HCT116 (cell line): ENCODE measurements at regions not wholly inside any gene's neighbourhood (a gene's known extent, or its start where the extent isn't known, plus 50 kb on each side); places are given as distances from the start of the nearest gene placed in this dataset.
"Not testable (repeated sequence)": the region's sequence is repeated elsewhere in the genome, so short reads cannot be mapped to it uniquely, and the experiment has no call there.

Experiments
- ATAC-seq: fragments of 200-7000 bp; cut with Tn5 transposase; 2 replicates; pipeline ENCODE4 v1.9.1; 2020; ENCODE audit warnings: mild to moderate bottlenecking, moderate library complexity
- BruUV-seq: library from RNA; stranded (reverse); fragments of 400-500 nt; replicated peaks from 2 replicates; lab custom pipeline; 2021; lab: Mats Ljungman, UMichigan
- CTCF ChIA-PET: fragments of 300-600 bp; sonication (Branson Sonifier 250); formaldehyde crosslinking; loops from one replicate; lab custom pipeline; 2021; ENCODE audit warnings: antibody characterized with exemption; lab: Charles Lee
- POLR2A ChIA-PET: fragments of 300-600, 350-600 bp; sonication (Branson Sonifier 250); formaldehyde crosslinking; loops from one replicate; lab custom pipeline; 2021; ENCODE audit warnings: antibody characterized with exemption; lab: Charles Lee
- RAD21 ChIA-PET, 2 experiments: fragments of 300-600 bp; sonication (Branson Sonifier 250); formaldehyde crosslinking; loops; one replicate each; lab custom pipeline; 2023; ENCODE audit warnings: low total read pairs in 2 of 2; ENCODE audit not compliant: uncharacterized antibody in 2 of 2, unreplicated experiment in 2 of 2, low non-redundant PET in 1 of 2; lab: Charles Lee
- DNase-seq: peaks from one replicate; pipeline ENCODE4 v3.0.0-alpha.2; 2010; ENCODE audit warnings: low read depth, low spot score
- H2AFZ ChIP-seq: fragments of 200-600 bp; shearing (Covaris generic), sonication (generic); 2 replicates; pipeline ENCODE4 v1.6.1; 2017; ENCODE audit warnings: low read depth, mixed run types, mixed read lengths, antibody characterized with exemption, low read length; ENCODE audit not compliant: poor library complexity, severe bottlenecking
- H3K27ac ChIP-seq: 2 replicates; pipeline ENCODE4 v1.5.1; 2012; ENCODE audit warnings: low read depth, low read length
- H3K27me3 ChIP-seq: fragments of 200-600 bp; sonication (generic); 2 replicates; pipeline ENCODE4 v1.6.1; 2016; ENCODE audit warnings: mixed run types, low read length, mixed read lengths; ENCODE audit not compliant: insufficient read depth
- H3K36me3 ChIP-seq, 2 experiments: fragments of 200-500 bp in 1 of 2; fragments of 200-600 bp in 1 of 2; sonication (Bioruptor generic) in 1 of 2; sonication (generic) in 1 of 2; 2 replicates each; pipeline versions ENCODE4 v1.5.1 to v1.6.1; 2014 to 2016; ENCODE audit warnings: low read length in 2 of 2, inconsistent platforms in 1 of 2, mixed read lengths in 1 of 2, mixed run types in 1 of 2; ENCODE audit not compliant: insufficient read depth in 2 of 2, control insufficient read depth in 1 of 2
- H3K4me1 ChIP-seq, 2 experiments: fragments of 200-600 bp in 1 of 2; sonication (generic) in 1 of 2; 2 replicates each; pipeline versions ENCODE4 v1.5.1 to v1.6.1; 2012 to 2017; ENCODE audit warnings: low read length in 2 of 2, inconsistent platforms in 1 of 2, mild to moderate bottlenecking in 1 of 2, mixed read lengths in 1 of 2, mixed run types in 1 of 2, moderate library complexity in 1 of 2; ENCODE audit not compliant: insufficient read depth in 2 of 2, control insufficient read depth in 1 of 2
- H3K4me2 ChIP-seq: fragments of 200-600 bp; sonication (generic); 2 replicates; pipeline ENCODE4 v1.6.1; 2017; ENCODE audit warnings: mixed run types, low read length, mixed read lengths
- H3K4me3 ChIP-seq, 2 experiments: fragments of 200-600 bp in 1 of 2; sonication (generic) in 1 of 2; replicated peaks in 1 of 2; 2 replicates each; pipeline ENCODE4 v1.5.1; 2011 to 2016; ENCODE audit warnings: low read length in 2 of 2, control low read depth in 1 of 2, low read depth in 1 of 2, mild to moderate bottlenecking in 1 of 2, mixed read lengths in 1 of 2, mixed run types in 1 of 2
- H3K79me2 ChIP-seq: fragments of 200-600 bp; sonication (generic); 2 replicates; pipeline ENCODE4 v1.6.1; 2017; ENCODE audit warnings: mild to moderate bottlenecking, mixed run types, low read length, moderate library complexity, mixed read lengths; ENCODE audit not compliant: insufficient read depth
- H3K9ac ChIP-seq: fragments of 200-600 bp; sonication (generic); 2 replicates; pipeline ENCODE4 v1.6.1; 2016; ENCODE audit warnings: low read length, mixed read lengths
- H3K9me2 ChIP-seq: fragments of 200-600 bp; sonication (generic), shearing (Covaris generic); 2 replicates; pipeline ENCODE4 v1.6.1; 2017; ENCODE audit warnings: mixed run types, mild to moderate bottlenecking, moderate library complexity; ENCODE audit not compliant: insufficient read depth
- H3K9me3 ChIP-seq, 2 experiments: fragments of 200-500 bp in 1 of 2; fragments of 200-600 bp in 1 of 2; sonication (Bioruptor generic) in 1 of 2; sonication (generic) in 1 of 2; 2 replicates each; pipeline ENCODE4 v1.6.1; 2014 to 2017; ENCODE audit warnings: low read length in 2 of 2, mixed read lengths in 2 of 2, inconsistent platforms in 1 of 2, low read depth in 1 of 2, mild to moderate bottlenecking in 1 of 2, mixed run types in 1 of 2, moderate library complexity in 1 of 2; ENCODE audit not compliant: control insufficient read depth in 1 of 2, insufficient read depth in 1 of 2
- H4K20me1 ChIP-seq: fragments of 200-600 bp; sonication (generic), shearing (Covaris generic); 2 replicates; pipeline ENCODE4 v1.6.1; 2017; ENCODE audit warnings: mixed run types, mild to moderate bottlenecking, moderate library complexity; ENCODE audit not compliant: insufficient read depth
- CBX3 ChIP-seq: IDR thresholded peaks from 2 replicates; pipeline ENCODE4 v1.6.1; 2012; ENCODE audit warnings: low read depth
- CEBPB ChIP-seq: IDR thresholded peaks from 2 replicates; pipeline ENCODE4 v1.6.1; 2012; ENCODE audit warnings: low read depth
- CTCF ChIP-seq, 3 experiments: fragments of 200-600 bp in 1 of 3; sonication (generic) in 1 of 3; IDR thresholded peaks in 2 of 3; conservative IDR thresholded peaks in 1 of 3; 2 replicates each; pipeline ENCODE4 v1.5.1; 2012 to 2017; ENCODE audit warnings: low read depth in 2 of 3, low read length in 2 of 3, antibody characterized with exemption in 1 of 3, borderline replicate concordance in 1 of 3, control low read depth in 1 of 3, mild to moderate bottlenecking in 1 of 3, mixed read lengths in 1 of 3, mixed run types in 1 of 3, moderate library complexity in 1 of 3; ENCODE audit not compliant: insufficient read depth in 1 of 3
- EGR1 ChIP-seq: IDR thresholded peaks from 2 replicates; pipeline ENCODE4 v1.6.1; 2012; ENCODE audit warnings: low read depth
- ELF1 ChIP-seq: IDR thresholded peaks from 2 replicates; pipeline ENCODE4 v1.6.1; 2012; ENCODE audit warnings: low read depth, borderline replicate concordance
- EZH2phosphoT487 ChIP-seq: fragments of 200-600 bp; IDR thresholded peaks from 2 replicates; pipeline ENCODE4 v1.6.1; 2018; ENCODE audit warnings: antibody characterized with exemption, borderline replicate concordance
- JUND ChIP-seq: IDR thresholded peaks from 2 replicates; pipeline ENCODE4 v1.6.1; 2012
- POLR2A ChIP-seq: IDR thresholded peaks from 2 replicates; pipeline ENCODE4 v1.7.0; 2011; ENCODE audit warnings: borderline replicate concordance; ENCODE audit not compliant: insufficient read depth, insufficient read length; ENCODE audit errors: extremely low read depth
- POLR2AphosphoS5 ChIP-seq: IDR thresholded peaks from 2 replicates; pipeline ENCODE4 v1.6.1; 2011; ENCODE audit warnings: mild to moderate bottlenecking, low read depth, low read length, moderate library complexity
- RAD21 ChIP-seq: IDR thresholded peaks from 2 replicates; pipeline ENCODE4 v1.6.1; 2012; ENCODE audit warnings: low read depth, mild to moderate bottlenecking
- SIN3A ChIP-seq: IDR thresholded peaks from 2 replicates; pipeline ENCODE4 v1.6.1; 2012; ENCODE audit warnings: low read depth
- SP1 ChIP-seq: IDR thresholded peaks from 2 replicates; pipeline ENCODE4 v1.6.1; 2012; ENCODE audit warnings: low read depth
- TCF7L2 ChIP-seq: IDR thresholded peaks from 2 replicates; pipeline ENCODE4 v1.7.0; 2011; ENCODE audit warnings: borderline replicate concordance, inconsistent platforms; ENCODE audit not compliant: insufficient read depth, insufficient read length; ENCODE audit errors: extremely low read depth
- YY1 ChIP-seq: IDR thresholded peaks from 2 replicates; pipeline ENCODE4 v1.6.1; 2011; ENCODE audit warnings: low read length, low read depth, moderate library complexity, mild to moderate bottlenecking; ENCODE audit not compliant: insufficient replicate concordance; ENCODE audit errors: extremely low read depth
- intact Hi-C: fragments of 100-400 bp; cut with micrococcal nuclease; formaldehyde crosslinking; loops from 2 replicates; pipeline ENCODE4 v1.10.0; 2022

- TF ChIP-seq TCF7L2 = no peak
- no peak for TF ChIP-seq ELF1
- TF ChIP-seq POLR2A = no peak
- TF ChIP-seq JUND = no peak
- no peak for TF ChIP-seq EGR1
- TF ChIP-seq SP1 = no peak
- TF ChIP-seq RAD21 = no peak
- TF ChIP-seq EZH2phosphoT487 = no peak
- no peak for TF ChIP-seq CEBPB
- TF ChIP-seq, all 23 proteins: peak for 0
These were observed 121.6 kb upstream of the ECI2 start (continued) for GRCh38 chr6:4256969-4257368.

DNA sequence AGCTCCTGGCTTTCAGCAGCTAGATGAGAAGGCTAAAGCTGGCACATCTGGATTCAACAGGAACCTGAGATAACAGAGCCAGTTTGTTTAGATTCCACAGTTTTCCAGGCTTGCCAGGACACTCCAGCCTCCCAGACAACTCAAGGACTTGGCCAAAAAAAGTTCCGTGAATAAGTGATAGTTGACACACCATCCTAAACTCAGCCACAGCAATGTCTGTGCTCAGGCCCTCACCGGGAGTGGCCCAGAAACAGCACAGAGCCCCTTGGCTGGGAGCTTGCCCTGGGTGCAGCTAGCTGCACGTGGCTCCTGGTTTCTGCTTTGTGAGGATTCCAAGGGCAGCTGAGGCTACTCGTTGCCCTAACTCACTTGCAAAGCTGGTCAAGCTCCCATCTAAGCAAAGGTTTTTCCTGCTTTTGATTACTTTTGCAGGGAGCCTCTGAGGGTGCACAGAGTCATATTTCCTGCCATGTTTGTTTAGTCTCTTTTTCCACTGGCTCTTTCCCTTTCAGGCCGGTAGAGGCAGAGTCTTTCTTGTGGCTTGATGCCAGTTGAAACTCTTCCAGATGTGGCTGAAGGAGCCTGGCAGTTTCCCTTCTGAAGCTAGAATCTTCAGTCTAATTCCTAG, 118.3 kb upstream of the ECI2 start:
- peaks cover 0 to 9% of the 10 kb centered on the region in 2 experiments; a peak in 2 of 4 replicates for H3K4me1 ChIP-seq
- CTCF ChIA-PET = interaction anchor here (1.2 kb wide), 1 partner anchor 17 kb away, joined by 3 read pairs; no protein-coding TSS in a partner anchor
- H3K9ac ChIP-seq = no peak overlapping the region
- H3K79me2 ChIP-seq = no peaks in the 10 kb centered on the region
- peak; percentile 42 for TF ChIP-seq YY1
- peak; percentile 15 to 72 (median 53); a peak in 5 of 6 replicates for TF ChIP-seq CTCF (IDR thresholded peaks at IDR 0.05 in 2 of 3, conservative IDR thresholded peaks at IDR 0.05 in 1 of 3; ENCODE audit: borderline replicate concordance in 1 of 3, insufficient read depth in 1 of 3, low read depth in 2 of 3, low read length in 2 of 3)
- no peak for TF ChIP-seq SIN3A
- peak; percentile 28; the same call in 1 of the 2 replicates for TF ChIP-seq CBX3
- peak; percentile 33; the same call in 1 of the 2 replicates for TF ChIP-seq POLR2AphosphoS5
- TF ChIP-seq CEBPB = no peak
- no peak for TF ChIP-seq POLR2A
- no peaks in the 10 kb centered on the region for H3K36me3 ChIP-seq
- H2AFZ ChIP-seq = peak overlapping the region; percentile 72
- no peaks in the 10 kb centered on the region for H3K9me3 ChIP-seq
- POLR2A ChIA-PET = no interaction called here
- ATAC-seq (peak; percentile 71), DNase-seq (peak; percentile 10)
- BruUV-seq = no TSS peak
- no peaks in the 10 kb centered on the region for H3K9me2 ChIP-seq
- no peaks in the 10 kb centered on the region for H4K20me1 ChIP-seq
- no peak overlapping the region for H3K4me3 ChIP-seq
- intact Hi-C loops = no loop called here
- RAD21 ChIA-PET = no interaction called here
- peak overlapping the region; percentile 3; the same call in 1 of the 2 replicates for H3K4me2 ChIP-seq
- H3K27me3 ChIP-seq = no peaks in the 10 kb centered on the region
- H3K27ac ChIP-seq = no peak overlapping the region

DNA sequence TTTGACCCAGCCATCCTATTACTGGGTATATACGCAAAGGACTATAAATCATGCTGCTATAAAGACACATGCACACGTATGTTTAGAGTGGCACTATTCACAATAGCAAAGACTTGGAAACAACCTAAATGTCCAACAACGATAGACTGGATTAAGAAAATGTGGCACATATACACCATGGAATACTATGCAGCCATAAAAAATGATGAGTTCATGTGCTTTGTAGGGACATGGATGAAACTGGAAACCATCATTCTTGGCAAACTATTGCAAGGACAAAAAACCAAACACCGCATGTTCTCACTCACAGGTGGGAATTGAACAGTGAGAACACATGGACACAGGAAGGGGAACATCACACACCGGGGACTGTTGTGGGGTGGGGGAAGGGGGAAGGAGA, 117.1 kb upstream of the ECI2 start:
- H2AFZ ChIP-seq, POLR2A ChIA-PET, H3K79me2 ChIP-seq, H4K20me1 ChIP-seq, H3K4me2 ChIP-seq, H3K27ac ChIP-seq, intact Hi-C loops, H3K4me3 ChIP-seq, H3K4me1 ChIP-seq, H3K9ac ChIP-seq, H3K27me3 ChIP-seq, ATAC-seq, BruUV-seq, H3K9me2 ChIP-seq, CTCF ChIA-PET, H3K9me3 ChIP-seq, H3K36me3 ChIP-seq, DNase-seq, RAD21 ChIA-PET: not testable (repeated sequence)
